ENCODE measurements at regions not wholly inside any gene's neighbourhood (a gene's known extent, or its start where the extent isn't known, plus 50 kb on each side); places are given as distances from the start of the nearest gene placed in this dataset.

- Histone ChIP-seq H3K27ac (no peak overlapping the region), H3K27me3 (replicated peaks in 1 of 7) (no peaks in the 10 kb centered on the region), H3K9me3 (no peaks in the 10 kb centered on the region), H3K36me3 (no peaks in the 10 kb centered on the region), H3K4me1 (no peaks in the 10 kb centered on the region), H3K4me3 (no peak overlapping the region)
- TF ChIP-seq CTCF (IDR thresholded peaks at IDR 0.05 in 8 of 11, conservative IDR thresholded peaks at IDR 0.05 in 3 of 11) = no peak
- TF ChIP-seq POLR2A (IDR thresholded peaks at IDR 0.05) = no peak
- TF ChIP-seq POLR2AphosphoS5 (IDR thresholded peaks at IDR 0.05) = no peak
- DNase-seq = no peak
- 90 to 94% (median 90%) methylated on average over 18 to 26 of the region's 26 CpGs for WGBS, 5 donors
- intact Hi-C loops (cut with DNase I; ENCODE audit: low total_unique reads) = no loop called here
These were observed 279.0 kb downstream of the TCERG1L start for GRCh38 chr10:131032329-131033165.

- H3K4me1 ChIP-seq = no peaks in the 10 kb centered on the region
- WGBS, 5 donors = 68 to 80% (median 75%) methylated on average over 10 of the region's 10 CpGs
- no peaks in the 10 kb centered on the region for H3K9me3 ChIP-seq
- no peak for DNase-seq
- intact Hi-C loops (cut with DNase I; ENCODE audit: low total_unique reads) = no loop called here
- no peaks in the 10 kb centered on the region for H3K27me3 ChIP-seq (replicated peaks in 1 of 7)
- no peak overlapping the region for H3K4me3 ChIP-seq
- no peak overlapping the region for H3K27ac ChIP-seq
- no peak for TF ChIP-seq CTCF (IDR thresholded peaks at IDR 0.05 in 8 of 11, conservative IDR thresholded peaks at IDR 0.05 in 3 of 11)
- TF ChIP-seq POLR2A (IDR thresholded peaks at IDR 0.05) = no peak
- no peak for TF ChIP-seq POLR2AphosphoS5 (IDR thresholded peaks at IDR 0.05)
- no peaks in the 10 kb centered on the region for H3K36me3 ChIP-seq
These were observed 278.1 kb downstream of the TCERG1L start for GRCh38 chr10:131033166-131034085.

GRCh38 chr10:131034451-131034850 lies 277.1 kb downstream of the TCERG1L start:
- H3K9me3 ChIP-seq = peaks cover 0 to under 1% (median 0%) of the 10 kb centered on the region in 8 donors
- WGBS, 5 donors = 85 to 93% (median 88%) methylated on average over 8 of the region's 8 CpGs
- no peak overlapping the region for H3K27ac ChIP-seq
- DNase-seq = no peak
- H3K27me3 ChIP-seq (replicated peaks in 1 of 7) = no peaks in the 10 kb centered on the region
- no peaks in the 10 kb centered on the region for H3K4me1 ChIP-seq
- no peak overlapping the region for H3K4me3 ChIP-seq
- no peak for TF ChIP-seq POLR2AphosphoS5 (IDR thresholded peaks at IDR 0.05)
- no peak for TF ChIP-seq CTCF (IDR thresholded peaks at IDR 0.05 in 8 of 11, conservative IDR thresholded peaks at IDR 0.05 in 3 of 11)
- TF ChIP-seq POLR2A (IDR thresholded peaks at IDR 0.05) = no peak
- intact Hi-C loops (cut with DNase I; ENCODE audit: low total_unique reads) = no loop called here
- H3K36me3 ChIP-seq = no peaks in the 10 kb centered on the region

- DNase-seq = no peak
- 32 to 57% (median 40%) methylated on average over 12 of the region's 12 CpGs for WGBS, 5 donors
- Histone ChIP-seq H3K27me3 (replicated peaks in 1 of 7) (no peaks in the 10 kb centered on the region), H3K27ac (no peak overlapping the region), H3K36me3 (no peaks in the 10 kb centered on the region), H3K4me1 (no peaks in the 10 kb centered on the region), H3K4me3 (no peak overlapping the region), H3K9me3 (peaks cover 0 to 12% (median 0%) of the 10 kb centered on the region in 8 donors)
- intact Hi-C loops (cut with DNase I; ENCODE audit: low total_unique reads) = no loop called here
- TF ChIP-seq CTCF (IDR thresholded peaks at IDR 0.05 in 8 of 11, conservative IDR thresholded peaks at IDR 0.05 in 3 of 11) (no peak), POLR2A (IDR thresholded peaks at IDR 0.05) (no peak), POLR2AphosphoS5 (IDR thresholded peaks at IDR 0.05) (no peak)
These were observed 275.7 kb downstream of the TCERG1L start for GRCh38 chr10:131035779-131036178.
